Keratinocyte (primary cell): ENCODE measurements at regions not wholly inside any gene's neighbourhood (a gene's known extent, or its start where the extent isn't known, plus 50 kb on each side); places are given as distances from the start of the nearest gene placed in this dataset.

ENCODE experiments used
- DNase-seq: peaks from one replicate; pipeline ENCODE4 v3.0.0-alpha.2; 2011; ENCODE audit warnings: low read depth, missing footprints, low spot score
- FAIRE-seq: peaks from 2 replicates; lab custom pipeline; 2011; peaks lifted over from hg19 to GRCh38; lab: Jason Lieb, UNC
- H2AFZ ChIP-seq: 2 replicates; pipeline ENCODE4 v1.6.0; 2012; ENCODE audit warnings: low read length, control low read depth, inconsistent platforms; ENCODE audit not compliant: control insufficient read depth
- H3K27ac ChIP-seq: 2 replicates; pipeline ENCODE4 v1.5.1; 2011; ENCODE audit warnings: low read length; ENCODE audit not compliant: control insufficient read depth, insufficient read depth
- H3K27me3 ChIP-seq: 3 replicates; pipeline ENCODE4 v1.6.0; 2011; ENCODE audit warnings: low read length; ENCODE audit not compliant: control insufficient read depth, insufficient read depth; ENCODE audit errors: extremely low read depth
- H3K36me3 ChIP-seq, 2 experiments: 2 replicates in 1 of 2; 3 replicates in 1 of 2; pipeline ENCODE4 v1.5.1; 2011; ENCODE audit warnings: low read length in 2 of 2, mild to moderate bottlenecking in 1 of 2; ENCODE audit not compliant: control insufficient read depth in 2 of 2, insufficient read depth in 2 of 2; ENCODE audit errors: extremely low read depth in 1 of 2
- H3K4me1 ChIP-seq: 3 replicates; pipeline ENCODE4 v1.5.1; 2011; ENCODE audit warnings: low read length; ENCODE audit not compliant: control insufficient read depth, insufficient read depth; ENCODE audit errors: extremely low read depth
- H3K4me2 ChIP-seq: 3 replicates; pipeline ENCODE4 v1.6.0; 2011; ENCODE audit warnings: low read depth, low read length; ENCODE audit not compliant: control insufficient read depth, insufficient read depth; ENCODE audit errors: extremely low read depth
- H3K4me3 ChIP-seq, 3 experiments: fragments of 200-600 bp in 1 of 3; sonication (generic) in 1 of 3; 2 replicates in 2 of 3; 3 replicates in 1 of 3; pipeline ENCODE4 v1.5.1; 2011 to 2016; ENCODE audit warnings: low read length in 3 of 3, mild to moderate bottlenecking in 3 of 3, control low read depth in 2 of 3, inconsistent platforms in 1 of 3, low read depth in 1 of 3, mixed read lengths in 1 of 3, mixed run types in 1 of 3, moderate library complexity in 1 of 3; ENCODE audit not compliant: control insufficient read depth in 2 of 3, insufficient read depth in 2 of 3; ENCODE audit errors: extremely low read depth in 1 of 3
- H3K79me2 ChIP-seq: 2 replicates; pipeline ENCODE4 v1.6.0; 2012; ENCODE audit warnings: low read length; ENCODE audit not compliant: control insufficient read depth, insufficient read depth
- H3K9ac ChIP-seq: 3 replicates; pipeline ENCODE4 v1.6.0; 2011; ENCODE audit warnings: low read length; ENCODE audit not compliant: control insufficient read depth, insufficient read depth; ENCODE audit errors: extremely low read depth
- H3K9me1 ChIP-seq: 3 replicates; pipeline ENCODE4 v1.6.0; 2011; ENCODE audit warnings: low read length; ENCODE audit not compliant: control insufficient read depth, insufficient read depth; ENCODE audit errors: extremely low read depth
- H3K9me3 ChIP-seq: 2 replicates; pipeline ENCODE4 v1.5.1; 2012; ENCODE audit warnings: low read depth, low read length; ENCODE audit not compliant: control insufficient read depth
- H4K20me1 ChIP-seq: 3 replicates; pipeline ENCODE4 v1.6.0; 2011; ENCODE audit warnings: low read length; ENCODE audit not compliant: control insufficient read depth, insufficient read depth; ENCODE audit errors: extremely low read depth
- CTCF ChIP-seq, 3 experiments: IDR thresholded peaks in 1 of 3; conservative IDR thresholded peaks in 1 of 3; optimal IDR thresholded peaks in 1 of 3; 2 replicates in 2 of 3; 3 replicates in 1 of 3; pipeline versions ENCODE3 to v1.5.1; 2011; ENCODE audit warnings: low read length in 3 of 3, mild to moderate bottlenecking in 3 of 3, moderate library complexity in 2 of 3, control low read depth in 1 of 3, inconsistent platforms in 1 of 3; ENCODE audit not compliant: insufficient read depth in 2 of 3; ENCODE audit errors: extremely low read depth in 1 of 3
- EZH2 ChIP-seq: IDR thresholded peaks from one replicate; pipeline ENCODE4 v1.6.1; 2012; ENCODE audit warnings: inconsistent platforms, mild to moderate bottlenecking, low read length, moderate library complexity
- dilution Hi-C: fragments of 300-500 bp; cut with MboI; formaldehyde crosslinking; loops from one replicate; pipeline ENCODE4 v1.7.0; 2020; ENCODE audit warnings: low sequenced_read_pairs; ENCODE audit not compliant: extremely low pct_ligation_motif_present

- FAIRE-seq (no peak), DNase-seq (no peak)
These were observed 661.3 kb downstream of the CD109 start for GRCh38 chr6:74357321-74357720.

GRCh38 chr6:74356391-74356790 is 660.4 kb downstream of the CD109 start:
- H4K20me1 ChIP-seq = no peaks in the 10 kb centered on the region
- no peak overlapping the region for H3K9ac ChIP-seq
- H3K4me1 ChIP-seq = peaks cover 2% of the 10 kb centered on the region
- H3K79me2 ChIP-seq = no peaks in the 10 kb centered on the region
- H3K27me3 ChIP-seq = no peaks in the 10 kb centered on the region
- TF ChIP-seq CTCF (optimal IDR thresholded peaks at IDR 0.05 in 1 of 3, IDR thresholded peaks at IDR 0.05 in 1 of 3, conservative IDR thresholded peaks at IDR 0.05 in 1 of 3; ENCODE audit: extremely low read depth in 1 of 3, insufficient read depth in 2 of 3, low read length in 3 of 3) (no peak), EZH2 (no peak)
- dilution Hi-C loops = no loop called here
- DNase-seq (peak; percentile 23), FAIRE-seq (peak; percentile 39)
- no peak overlapping the region for H3K27ac ChIP-seq
- H3K9me3 ChIP-seq = no peaks in the 10 kb centered on the region
- no peak overlapping the region for H3K4me2 ChIP-seq
- no peak overlapping the region for H2AFZ ChIP-seq
- no peak overlapping the region for H3K4me3 ChIP-seq
- H3K9me1 ChIP-seq = no peaks in the 10 kb centered on the region
- H3K36me3 ChIP-seq = no peaks in the 10 kb centered on the region

More at GRCh38 chr6:74357321-74357720, 661.3 kb downstream of the CD109 start:
- Histone ChIP-seq H3K79me2 (no peaks in the 10 kb centered on the region), H3K27me3 (no peaks in the 10 kb centered on the region), H3K9me3 (no peaks in the 10 kb centered on the region), H3K9ac (no peak overlapping the region), H3K27ac (no peak overlapping the region), H3K9me1 (no peaks in the 10 kb centered on the region), H3K4me1 (peaks cover 2% of the 10 kb centered on the region), H3K4me2 (no peak overlapping the region), H4K20me1 (no peaks in the 10 kb centered on the region), H2AFZ (no peak overlapping the region), H3K4me3 (no peak overlapping the region), H3K36me3 (no peaks in the 10 kb centered on the region)
- dilution Hi-C loops = no loop called here
- TF ChIP-seq EZH2 (no peak), CTCF (optimal IDR thresholded peaks at IDR 0.05 in 1 of 3, IDR thresholded peaks at IDR 0.05 in 1 of 3, conservative IDR thresholded peaks at IDR 0.05 in 1 of 3; ENCODE audit: extremely low read depth in 1 of 3, insufficient read depth in 2 of 3, low read length in 3 of 3) (no peak)
